ENCODE measurements at regions not wholly inside any gene's neighbourhood (a gene's known extent, or its start where the extent isn't known, plus 50 kb on each side); places are given as distances from the start of the nearest gene placed in this dataset.

GRCh38 chr5:122605236-122605635 is 169.6 kb upstream of the SNX2 start:
- Mint-ChIP-seq H3K4me1 (no peaks in the 10 kb centered on the region), H3K4me3 (no peak overlapping the region), H3K36me3 (ENCODE audit: low read depth) (peaks cover 6% of the 10 kb centered on the region), H3K27ac (no peak overlapping the region), H3K27me3 (peaks cover 2% of the 10 kb centered on the region), H3K9me3 (peaks cover 13% of the 10 kb centered on the region)
- intact Hi-C loops (cut with micrococcal nuclease) = no loop called here
- POLR2A ChIA-PET = no interaction called here
- no peak for ATAC-seq (ENCODE audit: low read depth)
- no peak for DNase-seq
- CTCF ChIA-PET = no interaction called here
- no peak for TF ChIP-seq CTCF (IDR thresholded peaks at IDR 0.05)

GRCh38 chr5:122607818-122608217 is 167.1 kb upstream of the SNX2 start:
- ChIA-PET POLR2A (interaction anchor here (0.6 kb wide), 1 partner anchor 966 kb away, joined by 3 read pairs; no protein-coding TSS in a partner anchor), CTCF (no interaction called here)
- no peak for TF ChIP-seq CTCF (IDR thresholded peaks at IDR 0.05)
- no peak for ATAC-seq (ENCODE audit: low read depth)
- peaks cover 4% of the 10 kb centered on the region for H3K9me3 Mint-ChIP-seq
- DNase-seq = no peak
- intact Hi-C loops (cut with micrococcal nuclease) = no loop called here
- peaks cover 2% of the 10 kb centered on the region for H3K27me3 Mint-ChIP-seq
- H3K4me3 Mint-ChIP-seq = no peak overlapping the region
- H3K36me3 Mint-ChIP-seq (ENCODE audit: low read depth) = no peaks in the 10 kb centered on the region
- no peaks in the 10 kb centered on the region for H3K4me1 Mint-ChIP-seq
- H3K27ac Mint-ChIP-seq = no peak overlapping the region

GRCh38 chr5:122608222-122608621 is 166.7 kb upstream of the SNX2 start:
- no peak for TF ChIP-seq CTCF (IDR thresholded peaks at IDR 0.05)
- Mint-ChIP-seq H3K4me3 (no peak overlapping the region), H3K4me1 (no peaks in the 10 kb centered on the region), H3K36me3 (ENCODE audit: low read depth) (no peaks in the 10 kb centered on the region), H3K27ac (no peak overlapping the region), H3K9me3 (peaks cover 4% of the 10 kb centered on the region), H3K27me3 (peaks cover 2% of the 10 kb centered on the region)
- no peak for DNase-seq
- intact Hi-C loops (cut with micrococcal nuclease) = no loop called here
- POLR2A ChIA-PET = no interaction called here
- CTCF ChIA-PET = no interaction called here
- no peak for ATAC-seq (ENCODE audit: low read depth)

GRCh38 chr5:122611406-122611805 is 163.5 kb upstream of the SNX2 start:
- DNase-seq (no peak), ATAC-seq (ENCODE audit: low read depth) (no peak)
- H3K27ac Mint-ChIP-seq = no peak overlapping the region
- H3K9me3 Mint-ChIP-seq = peaks cover 4% of the 10 kb centered on the region
- intact Hi-C loops (cut with micrococcal nuclease) = no loop called here
- H3K36me3 Mint-ChIP-seq (ENCODE audit: low read depth) = no peaks in the 10 kb centered on the region
- POLR2A ChIA-PET = no interaction called here
- no peak overlapping the region for H3K4me3 Mint-ChIP-seq
- TF ChIP-seq CTCF (IDR thresholded peaks at IDR 0.05) = no peak
- no peaks in the 10 kb centered on the region for H3K4me1 Mint-ChIP-seq
- CTCF ChIA-PET = no interaction called here
- no peaks in the 10 kb centered on the region for H3K27me3 Mint-ChIP-seq

GRCh38 chr5:122612901-122613300 is 162.0 kb upstream of the SNX2 start:
- no peaks in the 10 kb centered on the region for H3K36me3 Mint-ChIP-seq (ENCODE audit: low read depth)
- no peak for DNase-seq
- no peak overlapping the region for H3K27ac Mint-ChIP-seq
- intact Hi-C loops (cut with micrococcal nuclease) = no loop called here
- no peak for TF ChIP-seq CTCF (IDR thresholded peaks at IDR 0.05)
- peaks cover 4% of the 10 kb centered on the region for H3K9me3 Mint-ChIP-seq
- no peaks in the 10 kb centered on the region for H3K4me1 Mint-ChIP-seq
- ChIA-PET CTCF (no interaction called here), POLR2A (interaction anchor here (0.6 kb wide), 1 partner anchor 84 kb away, joined by 3 read pairs; no protein-coding TSS in a partner anchor)
- H3K27me3 Mint-ChIP-seq = no peaks in the 10 kb centered on the region
- no peak overlapping the region for H3K4me3 Mint-ChIP-seq
- no peak for ATAC-seq (ENCODE audit: low read depth)

Measured in activated B cell treated with CpG ODN at 0.5 μM for 24 hours (primary cell).